Left cardiac atrium (tissue), 4 donors: ENCODE measurements at regions not wholly inside any gene's neighbourhood (a gene's known extent, or its start where the extent isn't known, plus 50 kb on each side); places are given as distances from the start of the nearest gene placed in this dataset.
"Not testable (repeated sequence)": the region's sequence is repeated elsewhere in the genome, so short reads cannot be mapped to it uniquely, and the experiment has no call there.

ENCODE experiments used
- ATAC-seq, 2 donors: fragments of 200-7000 bp; cut with Tn5 transposase; one replicate each; pipeline ENCODE4 v1.9.1; 2020; ENCODE audit warnings: mild to moderate bottlenecking in 2 of 2, moderate library complexity in 2 of 2
- DNase-seq: peaks from one replicate; pipeline ENCODE4 v3.0.0-alpha.2; 2020
- intact Hi-C, 2 donors: fragments of 100-400 bp; cut with DNase I; formaldehyde crosslinking; loops; one replicate each; pipeline versions ENCODE4 v1.14.1 to v1.15.1; 2022 to 2023
- donor health status: DM: no; HTN: yes; CAD: no.
- donor health status: DM: no; HTN: yes; CAD: no; lungs with severe emphysema.
- donor health status: DM: yes; HTN: yes; CAD: no.
- donor health status: Dilated cardiomyopathy.

- intact Hi-C loops = no loop called here
- DNase-seq = no peak
- peak; percentile 21 to 38 for ATAC-seq
Observed at GRCh38 chr10:6953271-6953801, 373.3 kb upstream of the PRKCQ start.

- intact Hi-C loops = no loop called here
- no peak for ATAC-seq
- no peak for DNase-seq
Observed at GRCh38 chr10:6951732-6952131, 371.7 kb upstream of the PRKCQ start.

GRCh38 chr10:6950133-6950532 lies 370.1 kb upstream of the PRKCQ start:
- intact Hi-C loops = no loop called here
- DNase-seq (no peak), ATAC-seq (no peak)

GRCh38 chr10:6944436-6944835 lies 364.4 kb upstream of the PRKCQ start:
- no peak for DNase-seq
- intact Hi-C loops = no loop called here
- no peak for ATAC-seq

- ATAC-seq (no peak), DNase-seq (no peak)
Observed at GRCh38 chr10:6938384-6938783, 358.3 kb upstream of the PRKCQ start.

GRCh38 chr10:6936931-6937330 lies 356.9 kb upstream of the PRKCQ start:
- intact Hi-C loops = no loop called here
- no peak for ATAC-seq
- DNase-seq = no peak

More at GRCh38 chr10:6938384-6938783, 358.3 kb upstream of the PRKCQ start:
- intact Hi-C loops = no loop called here

- no peak for DNase-seq
- intact Hi-C loops = no loop called here
- ATAC-seq = no peak
Observed at GRCh38 chr10:6929148-6929830, 349.2 kb upstream of the PRKCQ start.

- intact Hi-C loops = no loop called here
- ATAC-seq = no peak
- DNase-seq = no peak
Observed at GRCh38 chr10:6928586-6928985, 348.5 kb upstream of the PRKCQ start.

GRCh38 chr10:6926971-6927370 lies 346.9 kb upstream of the PRKCQ start:
- ATAC-seq (no peak), DNase-seq (no peak)
- intact Hi-C loops = no loop called here

GRCh38 chr10:6925146-6925545 lies 345.1 kb upstream of the PRKCQ start:
- intact Hi-C loops = no loop called here
- no peak for DNase-seq

GRCh38 chr10:6924166-6924565 lies 344.1 kb upstream of the PRKCQ start:
- intact Hi-C loops = no loop called here
- DNase-seq (no peak), ATAC-seq (peak in 1 of 2 donors; percentile 69)

More at GRCh38 chr10:6925146-6925545, 345.1 kb upstream of the PRKCQ start:
- ATAC-seq = no peak

- DNase-seq, ATAC-seq, intact Hi-C loops: not testable (repeated sequence)
Observed at GRCh38 chr10:6921026-6921425, 340.9 kb upstream of the PRKCQ start.

- ATAC-seq (peak; percentile 91 to 93), DNase-seq (peak; percentile 70)
- intact Hi-C loops = no loop called here
Observed at GRCh38 chr10:6920072-6921019, 340.3 kb upstream of the PRKCQ start.

- intact Hi-C loops = loop anchor here (5.0 kb wide), 1 partner anchor 498 kb away; no protein-coding TSS in a partner anchor
- no peak for ATAC-seq
- DNase-seq = no peak
Observed at GRCh38 chr10:6919077-6919476, 339.0 kb upstream of the PRKCQ start.

GRCh38 chr10:6918305-6918704 lies 338.2 kb upstream of the PRKCQ start:
- intact Hi-C loops = loop anchor here (5.0 kb wide), 1 partner anchor 499 kb away; no protein-coding TSS in a partner anchor
- ATAC-seq (no peak), DNase-seq (peak; percentile 26)

- no peak for DNase-seq
- intact Hi-C loops = loop anchor here (5.0 kb wide), 1 partner anchor 500 kb away; no protein-coding TSS in a partner anchor
- no peak for ATAC-seq
Observed at GRCh38 chr10:6917125-6917524, 337.0 kb upstream of the PRKCQ start.

GRCh38 chr10:6916601-6917000 lies 336.5 kb upstream of the PRKCQ start:
- ATAC-seq = no peak
- intact Hi-C loops = loop anchor here (5.0 kb wide), 1 partner anchor 501 kb away; no protein-coding TSS in a partner anchor
- no peak for DNase-seq

GRCh38 chr10:6915307-6915706 lies 335.2 kb upstream of the PRKCQ start:
- intact Hi-C loops = loop anchor here (5.0 kb wide), 1 partner anchor 502 kb away; no protein-coding TSS in a partner anchor
- ATAC-seq = no peak
- no peak for DNase-seq

- intact Hi-C loops = no loop called here
- no peak for ATAC-seq
- DNase-seq = no peak
Observed at GRCh38 chr10:6912929-6913328, 332.9 kb upstream of the PRKCQ start.

- DNase-seq = no peak
- intact Hi-C loops = no loop called here
- ATAC-seq = no peak
Observed at GRCh38 chr10:6912424-6912823, 332.3 kb upstream of the PRKCQ start.
